ENCODE measurements at regions not wholly inside any gene's neighbourhood (a gene's known extent, or its start where the extent isn't known, plus 50 kb on each side); places are given as distances from the start of the nearest gene placed in this dataset.

GRCh38 chr9:109925799-109926198 is 145.8 kb downstream of the PALM2AKAP2 start:
- whole genome bisulfite sequencing, 2 donors: 46 to 62% methylated on average over 2 of the region's 2 CpGs
- Histone ChIP-seq H3K27ac (no peak overlapping the region), H3K36me3 (ENCODE audit: low read depth, missing control alignments) (no peaks in the 10 kb centered on the region), H3K4me3 (no peak overlapping the region), H3K27me3 (no peaks in the 10 kb centered on the region), H3K9me3 (no peaks in the 10 kb centered on the region), H3K4me1 (no peaks in the 10 kb centered on the region)
- no peak for DNase-seq
- TF ChIP-seq CTCF (IDR thresholded peaks at IDR 0.05) (no peak), POLR2A (IDR thresholded peaks at IDR 0.05) (no peak)
- intact Hi-C loops (cut with DNase I; ENCODE audit: low total_unique reads): no loop called here

- H3K27ac ChIP-seq: no peak overlapping the region
- no peaks in the 10 kb centered on the region for H3K4me1 ChIP-seq
- no peaks in the 10 kb centered on the region for H3K36me3 ChIP-seq (ENCODE audit: low read depth, missing control alignments)
- DNase-seq: no peak
- intact Hi-C loops (cut with DNase I; ENCODE audit: low total_unique reads): no loop called here
- no peaks in the 10 kb centered on the region for H3K27me3 ChIP-seq
- TF ChIP-seq CTCF (IDR thresholded peaks at IDR 0.05) (no peak), POLR2A (IDR thresholded peaks at IDR 0.05) (no peak)
- no peak overlapping the region for H3K4me3 ChIP-seq
- H3K9me3 ChIP-seq: no peaks in the 10 kb centered on the region
- WGBS, 2 donors: 78 to 93% methylated on average over 3 of the region's 3 CpGs
These were observed 146.4 kb downstream of the PALM2AKAP2 start for GRCh38 chr9:109926421-109926869.

GRCh38 chr9:109931623-109932022 is 151.6 kb downstream of the PALM2AKAP2 start:
- TF ChIP-seq CTCF (IDR thresholded peaks at IDR 0.05): no peak
- TF ChIP-seq POLR2A (IDR thresholded peaks at IDR 0.05): no peak
- 87 to 91% methylated on average over 7 of the region's 7 CpGs for WGBS, 2 donors
- no peak for DNase-seq

GRCh38 chr9:109934136-109934856 is 154.3 kb downstream of the PALM2AKAP2 start:
- no peaks in the 10 kb centered on the region for H3K4me1 ChIP-seq
- H3K27me3 ChIP-seq: no peaks in the 10 kb centered on the region
- H3K4me3 ChIP-seq: no peak overlapping the region
- TF ChIP-seq CTCF (IDR thresholded peaks at IDR 0.05): no peak
- TF ChIP-seq POLR2A (IDR thresholded peaks at IDR 0.05): no peak
- no peaks in the 10 kb centered on the region for H3K9me3 ChIP-seq
- intact Hi-C loops (cut with DNase I; ENCODE audit: low total_unique reads): no loop called here
- no peaks in the 10 kb centered on the region for H3K36me3 ChIP-seq (ENCODE audit: low read depth, missing control alignments)
- DNase-seq: no peak
- WGBS, 2 donors: 87 to 93% methylated on average over 5 of the region's 5 CpGs
- H3K27ac ChIP-seq: no peak overlapping the region

More at GRCh38 chr9:109931623-109932022, 151.6 kb downstream of the PALM2AKAP2 start:
- H3K27ac ChIP-seq: no peak overlapping the region
- intact Hi-C loops (cut with DNase I; ENCODE audit: low total_unique reads): no loop called here
- H3K4me1 ChIP-seq: no peaks in the 10 kb centered on the region
- H3K27me3 ChIP-seq: no peaks in the 10 kb centered on the region
- H3K9me3 ChIP-seq: no peaks in the 10 kb centered on the region
- H3K36me3 ChIP-seq (ENCODE audit: low read depth, missing control alignments): no peaks in the 10 kb centered on the region
- no peak overlapping the region for H3K4me3 ChIP-seq

- TF ChIP-seq POLR2A (IDR thresholded peaks at IDR 0.05) (no peak), CTCF (IDR thresholded peaks at IDR 0.05) (no peak)
- WGBS, 2 donors: 88 to 97% methylated on average over 4 of the region's 4 CpGs
These were observed 154.8 kb downstream of the PALM2AKAP2 start for GRCh38 chr9:109934857-109935215.

More at GRCh38 chr9:109934857-109935215, 154.8 kb downstream of the PALM2AKAP2 start:
- no peak overlapping the region for H3K27ac ChIP-seq
- no peaks in the 10 kb centered on the region for H3K9me3 ChIP-seq
- H3K36me3 ChIP-seq (ENCODE audit: low read depth, missing control alignments): no peaks in the 10 kb centered on the region
- H3K4me1 ChIP-seq: no peaks in the 10 kb centered on the region
- intact Hi-C loops (cut with DNase I; ENCODE audit: low total_unique reads): no loop called here
- no peak overlapping the region for H3K4me3 ChIP-seq
- no peak for DNase-seq
- no peaks in the 10 kb centered on the region for H3K27me3 ChIP-seq

All from testis (tissue), 2 donors.